HCT116 (cell line): ENCODE measurements at regions not wholly inside any gene's neighbourhood (a gene's known extent, or its start where the extent isn't known, plus 50 kb on each side); places are given as distances from the start of the nearest gene placed in this dataset.

Experiments
- ATAC-seq: fragments of 200-7000 bp; cut with Tn5 transposase; 2 replicates; pipeline ENCODE4 v1.9.1; 2020; ENCODE audit warnings: mild to moderate bottlenecking, moderate library complexity
- BruUV-seq: library from RNA; stranded (reverse); fragments of 400-500 nt; replicated peaks from 2 replicates; lab custom pipeline; 2021; lab: Mats Ljungman, UMichigan
- CTCF ChIA-PET: fragments of 300-600 bp; sonication (Branson Sonifier 250); formaldehyde crosslinking; loops from one replicate; lab custom pipeline; 2021; ENCODE audit warnings: antibody characterized with exemption; lab: Charles Lee
- POLR2A ChIA-PET: fragments of 300-600, 350-600 bp; sonication (Branson Sonifier 250); formaldehyde crosslinking; loops from one replicate; lab custom pipeline; 2021; ENCODE audit warnings: antibody characterized with exemption; lab: Charles Lee
- RAD21 ChIA-PET, 2 experiments: fragments of 300-600 bp; sonication (Branson Sonifier 250); formaldehyde crosslinking; loops; one replicate each; lab custom pipeline; 2023; ENCODE audit warnings: low total read pairs in 2 of 2; ENCODE audit not compliant: uncharacterized antibody in 2 of 2, unreplicated experiment in 2 of 2, low non-redundant PET in 1 of 2; lab: Charles Lee
- DNase-seq: peaks from one replicate; pipeline ENCODE4 v3.0.0-alpha.2; 2010; ENCODE audit warnings: low read depth, low spot score
- H2AFZ ChIP-seq: fragments of 200-600 bp; shearing (Covaris generic), sonication (generic); 2 replicates; pipeline ENCODE4 v1.6.1; 2017; ENCODE audit warnings: low read depth, mixed run types, mixed read lengths, antibody characterized with exemption, low read length; ENCODE audit not compliant: poor library complexity, severe bottlenecking
- H3K27ac ChIP-seq: 2 replicates; pipeline ENCODE4 v1.5.1; 2012; ENCODE audit warnings: low read depth, low read length
- H3K27me3 ChIP-seq: fragments of 200-600 bp; sonication (generic); 2 replicates; pipeline ENCODE4 v1.6.1; 2016; ENCODE audit warnings: mixed run types, low read length, mixed read lengths; ENCODE audit not compliant: insufficient read depth
- H3K36me3 ChIP-seq, 2 experiments: fragments of 200-500 bp in 1 of 2; fragments of 200-600 bp in 1 of 2; sonication (Bioruptor generic) in 1 of 2; sonication (generic) in 1 of 2; 2 replicates each; pipeline versions ENCODE4 v1.5.1 to v1.6.1; 2014 to 2016; ENCODE audit warnings: low read length in 2 of 2, inconsistent platforms in 1 of 2, mixed read lengths in 1 of 2, mixed run types in 1 of 2; ENCODE audit not compliant: insufficient read depth in 2 of 2, control insufficient read depth in 1 of 2
- H3K4me1 ChIP-seq, 2 experiments: fragments of 200-600 bp in 1 of 2; sonication (generic) in 1 of 2; 2 replicates each; pipeline versions ENCODE4 v1.5.1 to v1.6.1; 2012 to 2017; ENCODE audit warnings: low read length in 2 of 2, inconsistent platforms in 1 of 2, mild to moderate bottlenecking in 1 of 2, mixed read lengths in 1 of 2, mixed run types in 1 of 2, moderate library complexity in 1 of 2; ENCODE audit not compliant: insufficient read depth in 2 of 2, control insufficient read depth in 1 of 2
- H3K4me2 ChIP-seq: fragments of 200-600 bp; sonication (generic); 2 replicates; pipeline ENCODE4 v1.6.1; 2017; ENCODE audit warnings: mixed run types, low read length, mixed read lengths
- H3K4me3 ChIP-seq, 2 experiments: fragments of 200-600 bp in 1 of 2; sonication (generic) in 1 of 2; replicated peaks in 1 of 2; 2 replicates each; pipeline ENCODE4 v1.5.1; 2011 to 2016; ENCODE audit warnings: low read length in 2 of 2, control low read depth in 1 of 2, low read depth in 1 of 2, mild to moderate bottlenecking in 1 of 2, mixed read lengths in 1 of 2, mixed run types in 1 of 2
- H3K79me2 ChIP-seq: fragments of 200-600 bp; sonication (generic); 2 replicates; pipeline ENCODE4 v1.6.1; 2017; ENCODE audit warnings: mild to moderate bottlenecking, mixed run types, low read length, moderate library complexity, mixed read lengths; ENCODE audit not compliant: insufficient read depth
- H3K9ac ChIP-seq: fragments of 200-600 bp; sonication (generic); 2 replicates; pipeline ENCODE4 v1.6.1; 2016; ENCODE audit warnings: low read length, mixed read lengths
- H3K9me2 ChIP-seq: fragments of 200-600 bp; sonication (generic), shearing (Covaris generic); 2 replicates; pipeline ENCODE4 v1.6.1; 2017; ENCODE audit warnings: mixed run types, mild to moderate bottlenecking, moderate library complexity; ENCODE audit not compliant: insufficient read depth
- H3K9me3 ChIP-seq, 2 experiments: fragments of 200-500 bp in 1 of 2; fragments of 200-600 bp in 1 of 2; sonication (Bioruptor generic) in 1 of 2; sonication (generic) in 1 of 2; 2 replicates each; pipeline ENCODE4 v1.6.1; 2014 to 2017; ENCODE audit warnings: low read length in 2 of 2, mixed read lengths in 2 of 2, inconsistent platforms in 1 of 2, low read depth in 1 of 2, mild to moderate bottlenecking in 1 of 2, mixed run types in 1 of 2, moderate library complexity in 1 of 2; ENCODE audit not compliant: control insufficient read depth in 1 of 2, insufficient read depth in 1 of 2
- H4K20me1 ChIP-seq: fragments of 200-600 bp; sonication (generic), shearing (Covaris generic); 2 replicates; pipeline ENCODE4 v1.6.1; 2017; ENCODE audit warnings: mixed run types, mild to moderate bottlenecking, moderate library complexity; ENCODE audit not compliant: insufficient read depth
- ATF3 ChIP-seq: IDR thresholded peaks from 2 replicates; pipeline ENCODE4 v1.6.1; 2012
- CBX3 ChIP-seq: IDR thresholded peaks from 2 replicates; pipeline ENCODE4 v1.6.1; 2012; ENCODE audit warnings: low read depth
- CEBPB ChIP-seq: IDR thresholded peaks from 2 replicates; pipeline ENCODE4 v1.6.1; 2012; ENCODE audit warnings: low read depth
- CTCF ChIP-seq, 3 experiments: fragments of 200-600 bp in 1 of 3; sonication (generic) in 1 of 3; IDR thresholded peaks in 2 of 3; conservative IDR thresholded peaks in 1 of 3; 2 replicates each; pipeline ENCODE4 v1.5.1; 2012 to 2017; ENCODE audit warnings: low read depth in 2 of 3, low read length in 2 of 3, antibody characterized with exemption in 1 of 3, borderline replicate concordance in 1 of 3, control low read depth in 1 of 3, mild to moderate bottlenecking in 1 of 3, mixed read lengths in 1 of 3, mixed run types in 1 of 3, moderate library complexity in 1 of 3; ENCODE audit not compliant: insufficient read depth in 1 of 3
- EGR1 ChIP-seq: IDR thresholded peaks from 2 replicates; pipeline ENCODE4 v1.6.1; 2012; ENCODE audit warnings: low read depth
- ELF1 ChIP-seq: IDR thresholded peaks from 2 replicates; pipeline ENCODE4 v1.6.1; 2012; ENCODE audit warnings: low read depth, borderline replicate concordance
- EZH2 ChIP-seq: fragments of 200-600 bp; sonication (generic); IDR thresholded peaks from 2 replicates; pipeline ENCODE4 v1.6.1; 2017; ENCODE audit warnings: antibody characterized with exemption, mixed run types
- EZH2phosphoT487 ChIP-seq: fragments of 200-600 bp; IDR thresholded peaks from 2 replicates; pipeline ENCODE4 v1.6.1; 2018; ENCODE audit warnings: antibody characterized with exemption, borderline replicate concordance
- FOSL1 ChIP-seq: IDR thresholded peaks from 2 replicates; pipeline ENCODE4 v1.6.1; 2012; ENCODE audit warnings: low read depth
- JUND ChIP-seq: IDR thresholded peaks from 2 replicates; pipeline ENCODE4 v1.6.1; 2012
- POLR2AphosphoS5 ChIP-seq: IDR thresholded peaks from 2 replicates; pipeline ENCODE4 v1.6.1; 2011; ENCODE audit warnings: mild to moderate bottlenecking, low read depth, low read length, moderate library complexity
- RAD21 ChIP-seq: IDR thresholded peaks from 2 replicates; pipeline ENCODE4 v1.6.1; 2012; ENCODE audit warnings: low read depth, mild to moderate bottlenecking
- SIN3A ChIP-seq: IDR thresholded peaks from 2 replicates; pipeline ENCODE4 v1.6.1; 2012; ENCODE audit warnings: low read depth
- SP1 ChIP-seq: IDR thresholded peaks from 2 replicates; pipeline ENCODE4 v1.6.1; 2012; ENCODE audit warnings: low read depth
- SRF ChIP-seq: IDR thresholded peaks from 2 replicates; pipeline ENCODE4 v1.6.1; 2012; ENCODE audit warnings: low read depth
- TCF7L2 ChIP-seq: IDR thresholded peaks from 2 replicates; pipeline ENCODE4 v1.7.0; 2011; ENCODE audit warnings: borderline replicate concordance, inconsistent platforms; ENCODE audit not compliant: insufficient read depth, insufficient read length; ENCODE audit errors: extremely low read depth
- YY1 ChIP-seq: IDR thresholded peaks from 2 replicates; pipeline ENCODE4 v1.6.1; 2011; ENCODE audit warnings: low read length, low read depth, moderate library complexity, mild to moderate bottlenecking; ENCODE audit not compliant: insufficient replicate concordance; ENCODE audit errors: extremely low read depth
- ZNF274 ChIP-seq: fragments of 200-500 bp; sonication (Bioruptor generic); IDR thresholded peaks from 2 replicates; pipeline ENCODE4 v1.6.1; 2014; ENCODE audit warnings: mild to moderate bottlenecking, low read depth, low read length, inconsistent platforms
- intact Hi-C: fragments of 100-400 bp; cut with micrococcal nuclease; formaldehyde crosslinking; loops from 2 replicates; pipeline ENCODE4 v1.10.0; 2022
- TF ChIP-seq, protein P1 (sequence below): IDR thresholded peaks from 2 replicates; pipeline ENCODE4 v1.6.1; 2012; ENCODE audit warnings: low read depth
- TF ChIP-seq, protein P2 (sequence below): IDR thresholded peaks from 2 replicates; pipeline ENCODE4 v1.6.1; 2012

GRCh38 chr1:221394011-221394544 is 347.8 kb downstream of the DUSP10 start:
- TF ChIP-seq SIN3A (no peak), YY1 (no peak), SP1 (no peak), RAD21 (no peak), FOSL1 (no peak), ZNF274 (no peak), POLR2AphosphoS5 (no peak), CTCF (IDR thresholded peaks at IDR 0.05 in 2 of 3, conservative IDR thresholded peaks at IDR 0.05 in 1 of 3; ENCODE audit: borderline replicate concordance in 1 of 3, insufficient read depth in 1 of 3, low read depth in 2 of 3, low read length in 2 of 3) (no peak), ATF3 (no peak), TCF7L2 (no peak), EZH2 (no peak), CEBPB (no peak), SRF (no peak), EZH2phosphoT487 (no peak), JUND (no peak), EGR1 (no peak), ELF1 (no peak), CBX3 (no peak)
- TF ChIP-seq, protein P1, sequence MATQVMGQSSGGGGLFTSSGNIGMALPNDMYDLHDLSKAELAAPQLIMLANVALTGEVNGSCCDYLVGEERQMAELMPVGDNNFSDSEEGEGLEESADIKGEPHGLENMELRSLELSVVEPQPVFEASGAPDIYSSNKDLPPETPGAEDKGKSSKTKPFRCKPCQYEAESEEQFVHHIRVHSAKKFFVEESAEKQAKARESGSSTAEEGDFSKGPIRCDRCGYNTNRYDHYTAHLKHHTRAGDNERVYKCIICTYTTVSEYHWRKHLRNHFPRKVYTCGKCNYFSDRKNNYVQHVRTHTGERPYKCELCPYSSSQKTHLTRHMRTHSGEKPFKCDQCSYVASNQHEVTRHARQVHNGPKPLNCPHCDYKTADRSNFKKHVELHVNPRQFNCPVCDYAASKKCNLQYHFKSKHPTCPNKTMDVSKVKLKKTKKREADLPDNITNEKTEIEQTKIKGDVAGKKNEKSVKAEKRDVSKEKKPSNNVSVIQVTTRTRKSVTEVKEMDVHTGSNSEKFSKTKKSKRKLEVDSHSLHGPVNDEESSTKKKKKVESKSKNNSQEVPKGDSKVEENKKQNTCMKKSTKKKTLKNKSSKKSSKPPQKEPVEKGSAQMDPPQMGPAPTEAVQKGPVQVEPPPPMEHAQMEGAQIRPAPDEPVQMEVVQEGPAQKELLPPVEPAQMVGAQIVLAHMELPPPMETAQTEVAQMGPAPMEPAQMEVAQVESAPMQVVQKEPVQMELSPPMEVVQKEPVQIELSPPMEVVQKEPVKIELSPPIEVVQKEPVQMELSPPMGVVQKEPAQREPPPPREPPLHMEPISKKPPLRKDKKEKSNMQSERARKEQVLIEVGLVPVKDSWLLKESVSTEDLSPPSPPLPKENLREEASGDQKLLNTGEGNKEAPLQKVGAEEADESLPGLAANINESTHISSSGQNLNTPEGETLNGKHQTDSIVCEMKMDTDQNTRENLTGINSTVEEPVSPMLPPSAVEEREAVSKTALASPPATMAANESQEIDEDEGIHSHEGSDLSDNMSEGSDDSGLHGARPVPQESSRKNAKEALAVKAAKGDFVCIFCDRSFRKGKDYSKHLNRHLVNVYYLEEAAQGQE = no peak
- TF ChIP-seq, protein P2, sequence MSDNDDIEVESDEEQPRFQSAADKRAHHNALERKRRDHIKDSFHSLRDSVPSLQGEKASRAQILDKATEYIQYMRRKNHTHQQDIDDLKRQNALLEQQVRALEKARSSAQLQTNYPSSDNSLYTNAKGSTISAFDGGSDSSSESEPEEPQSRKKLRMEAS = no peak
- Histone ChIP-seq H4K20me1 (no peaks in the 10 kb centered on the region), H3K79me2 (no peaks in the 10 kb centered on the region), H3K4me3 (no peak overlapping the region), H3K9me2 (no peaks in the 10 kb centered on the region), H3K9me3 (no peaks in the 10 kb centered on the region), H3K9ac (no peak overlapping the region), H3K4me1 (peaks cover 0 to 8% of the 10 kb centered on the region in 2 experiments; a peak in 1 of 4 replicates), H3K27ac (no peak overlapping the region), H3K27me3 (no peaks in the 10 kb centered on the region), H2AFZ (no peak overlapping the region), H3K4me2 (no peak overlapping the region), H3K36me3 (no peaks in the 10 kb centered on the region)
- intact Hi-C loops = no loop called here
- ATAC-seq (no peak), DNase-seq (no peak)
- RAD21 ChIA-PET = no interaction called here
- POLR2A ChIA-PET = no interaction called here
- BruUV-seq = no TSS peak
- CTCF ChIA-PET = interaction anchor here (1.3 kb wide), 1 partner anchor 130 kb away, joined by 4 read pairs; no protein-coding TSS in a partner anchor
